GM13977 (cell line): ENCODE measurements at regions not wholly inside any gene's neighbourhood (a gene's known extent, or its start where the extent isn't known, plus 50 kb on each side); places are given as distances from the start of the nearest gene placed in this dataset.

Experiments used
- DNase-seq: peaks from one replicate; pipeline ENCODE4 v3.0.0; 2012; ENCODE audit warnings: low spot score
- CTCF ChIP-seq: IDR thresholded peaks from 2 replicates; pipeline ENCODE4 v1.5.1; 2012; ENCODE audit warnings: mild to moderate bottlenecking, control low read depth; ENCODE audit not compliant: insufficient read depth; ENCODE audit errors: extremely low read depth, missing control alignments
- in situ Hi-C: fragments of 300-500 bp; cut with MboI; formaldehyde crosslinking; loops from one replicate; pipeline ENCODE4 v1.12.0; 2022; ENCODE audit warnings: low sequenced_read_pairs, low pct_unique_long_range_greater_than_20kb, mixed read lengths, inconsistent platforms; ENCODE audit not compliant: unreplicated experiment

- no peak for TF ChIP-seq CTCF
- in situ Hi-C loops, result no loop called here
- no peak for DNase-seq
These were observed 172.0 kb downstream of the ATOH1 start for GRCh38 chr4:94000559-94000958.

GRCh38 chr4:94006932-94007331 lies 178.4 kb downstream of the ATOH1 start:
- TF ChIP-seq CTCF, result no peak
- in situ Hi-C loops, result no loop called here
- no peak for DNase-seq

GRCh38 chr4:94011190-94011589 lies 182.6 kb downstream of the ATOH1 start:
- no peak for TF ChIP-seq CTCF
- no peak for DNase-seq
- in situ Hi-C loops, result no loop called here

- no peak for DNase-seq
- in situ Hi-C loops, result no loop called here
- TF ChIP-seq CTCF, result no peak
These were observed 186.1 kb downstream of the ATOH1 start for GRCh38 chr4:94014484-94015136.

GRCh38 chr4:94015956-94016355 lies 187.4 kb downstream of the ATOH1 start:
- in situ Hi-C loops, result no loop called here

GRCh38 chr4:94032754-94033153 lies 174.9 kb upstream of the SMARCAD1 start:
- no peak for TF ChIP-seq CTCF
- DNase-seq, result no peak
- in situ Hi-C loops, result no loop called here

More at GRCh38 chr4:94015956-94016355, 187.4 kb downstream of the ATOH1 start:
- TF ChIP-seq CTCF, result no peak
- DNase-seq, result no peak

GRCh38 chr4:94036964-94037363 lies 170.7 kb upstream of the SMARCAD1 start:
- in situ Hi-C loops, result no loop called here
- no peak for DNase-seq
- no peak for TF ChIP-seq CTCF
